Esophagus squamous epithelium (tissue), 4 donors: ENCODE measurements at regions not wholly inside any gene's neighbourhood (a gene's known extent, or its start where the extent isn't known, plus 50 kb on each side); places are given as distances from the start of the nearest gene placed in this dataset.

ENCODE experiments used
- POLR2A ChIP-seq, 4 donors: fragments of 450-650 bp; IDR thresholded peaks; one replicate each; pipeline ENCODE4 v1.6.1; 2017; ENCODE audit warnings: antibody characterized with exemption in 4 of 4, mild to moderate bottlenecking in 4 of 4, moderate library complexity in 3 of 4
- TF ChIP-seq, protein P1 (sequence below), 6 experiments: fragments of 450-650 bp in 4 of 6; fragments of 200-600 bp in 2 of 6; sonication (generic) in 2 of 6; IDR thresholded peaks; one replicate each; pipeline ENCODE4 v1.5.1; 2016 to 2019; ENCODE audit warnings: antibody characterized with exemption in 6 of 6, mild to moderate bottlenecking in 4 of 6, moderate library complexity in 4 of 6

DNA sequence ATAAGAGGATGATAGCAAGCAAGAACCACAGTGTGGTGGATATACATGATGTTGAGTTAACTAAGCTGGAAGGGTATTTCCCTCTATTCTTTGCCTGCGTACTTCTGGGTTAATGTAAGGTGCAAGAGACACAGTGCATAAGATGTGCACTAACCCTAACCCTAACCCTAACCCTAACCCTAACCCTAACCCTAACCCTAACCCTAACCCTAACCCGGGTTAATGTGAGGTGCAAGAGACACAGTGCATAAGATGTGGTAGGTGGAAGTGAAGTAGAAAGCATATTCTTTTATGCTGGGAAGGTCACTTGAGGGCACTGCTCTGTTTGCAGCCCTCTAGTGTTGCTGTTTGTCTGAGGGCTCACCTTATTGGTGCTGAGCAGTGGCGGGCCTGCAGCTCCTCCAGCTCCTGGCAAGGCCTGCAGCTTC is 181.5 kb upstream of the ITGA4 start:
- no peak for TF ChIP-seq POLR2A (IDR thresholded peaks at IDR 0.05)
- TF ChIP-seq, protein P1, sequence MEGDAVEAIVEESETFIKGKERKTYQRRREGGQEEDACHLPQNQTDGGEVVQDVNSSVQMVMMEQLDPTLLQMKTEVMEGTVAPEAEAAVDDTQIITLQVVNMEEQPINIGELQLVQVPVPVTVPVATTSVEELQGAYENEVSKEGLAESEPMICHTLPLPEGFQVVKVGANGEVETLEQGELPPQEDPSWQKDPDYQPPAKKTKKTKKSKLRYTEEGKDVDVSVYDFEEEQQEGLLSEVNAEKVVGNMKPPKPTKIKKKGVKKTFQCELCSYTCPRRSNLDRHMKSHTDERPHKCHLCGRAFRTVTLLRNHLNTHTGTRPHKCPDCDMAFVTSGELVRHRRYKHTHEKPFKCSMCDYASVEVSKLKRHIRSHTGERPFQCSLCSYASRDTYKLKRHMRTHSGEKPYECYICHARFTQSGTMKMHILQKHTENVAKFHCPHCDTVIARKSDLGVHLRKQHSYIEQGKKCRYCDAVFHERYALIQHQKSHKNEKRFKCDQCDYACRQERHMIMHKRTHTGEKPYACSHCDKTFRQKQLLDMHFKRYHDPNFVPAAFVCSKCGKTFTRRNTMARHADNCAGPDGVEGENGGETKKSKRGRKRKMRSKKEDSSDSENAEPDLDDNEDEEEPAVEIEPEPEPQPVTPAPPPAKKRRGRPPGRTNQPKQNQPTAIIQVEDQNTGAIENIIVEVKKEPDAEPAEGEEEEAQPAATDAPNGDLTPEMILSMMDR (IDR thresholded peaks at IDR 0.05) = no peak
